RWPE1 (cell line): ENCODE measurements at regions not wholly inside any gene's neighbourhood (a gene's known extent, or its start where the extent isn't known, plus 50 kb on each side); places are given as distances from the start of the nearest gene placed in this dataset.

Source experiments
- CTCF ChIA-PET: fragments of 350-600 bp; sonication (Branson Sonifier 250); formaldehyde crosslinking; extraction: SDS; loops from one replicate; lab custom pipeline; 2021; lab: Yijun Ruan, JAX
- POLR2A ChIA-PET: fragments of 400-600 bp; formaldehyde crosslinking; extraction: SDS; loops from one replicate; lab custom pipeline; 2020; ENCODE audit warnings: antibody characterized with exemption; ENCODE audit not compliant: low non-redundant PET; lab: Yijun Ruan, JAX
- DNase-seq: peaks from one replicate; pipeline ENCODE4 v3.0.0; 2012; ENCODE audit warnings: low spot score
- H3K27ac ChIP-seq: fragments of 450-650 bp; 2 replicates; pipeline ENCODE4 v1.5.1; 2017
- TF ChIP-seq, protein P1 (sequence below): fragments of 450-650 bp; conservative IDR thresholded peaks from 2 replicates; pipeline ENCODE4 v1.5.1; 2017; ENCODE audit warnings: low read depth, mild to moderate bottlenecking

DNA sequence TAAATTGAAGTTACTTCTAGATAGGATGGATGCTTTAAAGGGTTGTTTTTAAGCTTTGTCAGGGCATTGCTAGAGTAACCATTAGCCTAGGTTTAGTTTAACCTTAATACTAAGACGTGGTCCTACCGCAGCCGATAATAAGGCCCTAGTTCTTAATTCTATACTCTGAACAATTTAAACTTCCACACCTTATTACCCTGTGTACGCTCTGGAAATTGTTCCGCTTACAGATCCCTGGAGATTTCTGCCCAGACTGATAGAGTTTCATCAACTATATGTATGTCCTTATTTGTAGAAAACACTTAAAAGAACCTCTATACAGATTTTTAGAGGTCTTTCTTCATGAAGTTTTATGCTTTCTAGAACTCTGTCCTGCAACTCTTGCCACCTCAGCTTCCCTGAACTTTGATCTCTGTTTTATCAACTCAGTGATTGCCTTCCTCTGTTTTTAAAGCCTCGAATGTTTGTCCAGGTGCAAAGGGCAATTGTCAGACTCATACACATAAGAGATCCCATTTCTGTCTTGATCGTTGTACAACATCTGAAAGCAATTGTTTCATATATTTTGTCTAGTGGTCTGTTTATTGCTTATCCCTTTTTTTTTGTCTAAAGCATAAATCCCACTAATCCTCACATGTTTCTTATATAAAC, 71.1 kb upstream of the VCX start:
- DNase-seq = no peak
- ChIA-PET CTCF (no interaction called here), POLR2A (no interaction called here)
- TF ChIP-seq, protein P1, sequence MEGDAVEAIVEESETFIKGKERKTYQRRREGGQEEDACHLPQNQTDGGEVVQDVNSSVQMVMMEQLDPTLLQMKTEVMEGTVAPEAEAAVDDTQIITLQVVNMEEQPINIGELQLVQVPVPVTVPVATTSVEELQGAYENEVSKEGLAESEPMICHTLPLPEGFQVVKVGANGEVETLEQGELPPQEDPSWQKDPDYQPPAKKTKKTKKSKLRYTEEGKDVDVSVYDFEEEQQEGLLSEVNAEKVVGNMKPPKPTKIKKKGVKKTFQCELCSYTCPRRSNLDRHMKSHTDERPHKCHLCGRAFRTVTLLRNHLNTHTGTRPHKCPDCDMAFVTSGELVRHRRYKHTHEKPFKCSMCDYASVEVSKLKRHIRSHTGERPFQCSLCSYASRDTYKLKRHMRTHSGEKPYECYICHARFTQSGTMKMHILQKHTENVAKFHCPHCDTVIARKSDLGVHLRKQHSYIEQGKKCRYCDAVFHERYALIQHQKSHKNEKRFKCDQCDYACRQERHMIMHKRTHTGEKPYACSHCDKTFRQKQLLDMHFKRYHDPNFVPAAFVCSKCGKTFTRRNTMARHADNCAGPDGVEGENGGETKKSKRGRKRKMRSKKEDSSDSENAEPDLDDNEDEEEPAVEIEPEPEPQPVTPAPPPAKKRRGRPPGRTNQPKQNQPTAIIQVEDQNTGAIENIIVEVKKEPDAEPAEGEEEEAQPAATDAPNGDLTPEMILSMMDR = no peak
- H3K27ac ChIP-seq = no peak overlapping the region

DNA sequence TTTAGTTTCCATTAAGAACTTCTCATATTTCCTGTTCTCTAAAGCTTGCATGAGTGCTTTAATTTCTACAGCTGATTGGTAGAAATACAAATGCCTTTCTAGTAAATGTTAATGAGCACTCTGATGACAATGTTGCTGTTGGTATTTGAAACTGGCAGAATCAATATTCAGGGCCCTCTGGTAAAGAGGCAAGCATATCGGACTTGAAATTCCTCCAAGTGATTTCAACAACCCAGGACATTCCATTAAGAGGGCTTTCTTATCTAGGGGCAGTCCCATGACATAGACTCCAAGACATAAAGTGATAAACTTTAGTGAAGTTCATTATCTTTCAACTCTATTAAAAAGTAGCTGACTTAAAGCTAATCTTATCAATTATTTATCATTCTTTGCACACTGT, 83.1 kb upstream of the VCX start:
- POLR2A ChIA-PET = no interaction called here
- no peak overlapping the region for H3K27ac ChIP-seq
- no peak for DNase-seq
- TF ChIP-seq, protein P1 = no peak
- CTCF ChIA-PET = no interaction called here

- no peak for DNase-seq
- POLR2A ChIA-PET = no interaction called here
- CTCF ChIA-PET = no interaction called here
- H3K27ac ChIP-seq = no peak overlapping the region
- TF ChIP-seq, protein P1 = no peak
Observed at GRCh38 chrX:7746856-7747255, 96.1 kb upstream of the VCX start.

- no peak overlapping the region for H3K27ac ChIP-seq
- DNase-seq = no peak
- ChIA-PET POLR2A (no interaction called here), CTCF (no interaction called here)
- TF ChIP-seq, protein P1 = no peak
Observed at GRCh38 chrX:7730071-7730470, 112.9 kb upstream of the VCX start.

DNA sequence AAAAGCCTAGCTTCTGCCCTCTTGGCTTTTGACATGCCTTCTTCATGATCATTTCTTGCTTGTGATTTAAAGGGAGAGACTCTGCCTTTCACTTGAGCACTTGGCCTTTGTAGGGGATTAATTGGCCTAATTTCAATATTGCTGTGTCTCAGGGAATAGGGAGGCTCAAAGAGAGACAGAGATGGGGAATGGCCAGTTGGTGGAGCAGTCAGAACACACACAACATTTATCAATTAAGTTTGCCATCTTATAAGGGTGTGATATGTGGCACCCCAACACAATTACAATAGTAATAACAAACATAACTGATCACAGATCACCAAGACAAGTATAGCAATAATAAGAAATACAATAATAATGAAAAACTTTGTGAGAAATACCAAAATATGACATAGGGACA, 122.5 kb upstream of the VCX start:
- no peak for DNase-seq
- CTCF ChIA-PET = no interaction called here
- TF ChIP-seq, protein P1 = no peak
- POLR2A ChIA-PET = no interaction called here
- no peak overlapping the region for H3K27ac ChIP-seq

- TF ChIP-seq, protein P1 = no peak
- no peak for DNase-seq
- H3K27ac ChIP-seq = no peak overlapping the region
- ChIA-PET POLR2A (no interaction called here), CTCF (no interaction called here)
Observed at GRCh38 chrX:7714351-7714750, 128.6 kb upstream of the VCX start.
